ENCODE measurements at regions not wholly inside any gene's neighbourhood (a gene's known extent, or its start where the extent isn't known, plus 50 kb on each side); places are given as distances from the start of the nearest gene placed in this dataset.
"Not testable (repeated sequence)": the region's sequence is repeated elsewhere in the genome, so short reads cannot be mapped to it uniquely, and the experiment has no call there.

GRCh38 chr2:8435608-8436007 lies 246.2 kb upstream of the ID2 start:
- DNase-seq (ENCODE audit: low spot score in 2 of 2) = no peak
- in situ Hi-C loops (cut with MboI; ENCODE audit: low sequenced_read_pairs) = no loop called here
- H3K36me3 ChIP-seq (replicated peaks) = no peaks in the 10 kb centered on the region

GRCh38 chr2:8436585-8436984 lies 245.3 kb upstream of the ID2 start:
- no peaks in the 10 kb centered on the region for H3K36me3 ChIP-seq (replicated peaks)
- in situ Hi-C loops (cut with MboI; ENCODE audit: low sequenced_read_pairs) = no loop called here
- H3K27me3 ChIP-seq (ENCODE audit: low read depth) = no peaks in the 10 kb centered on the region
- DNase-seq (ENCODE audit: low spot score in 2 of 2) = no peak
- no peak overlapping the region for H3K4me3 ChIP-seq
- H3K4me1 ChIP-seq = no peaks in the 10 kb centered on the region
- H3K9me3 ChIP-seq = no peaks in the 10 kb centered on the region

More at GRCh38 chr2:8435608-8436007, 246.2 kb upstream of the ID2 start:
- H3K27me3 ChIP-seq (ENCODE audit: low read depth) = no peaks in the 10 kb centered on the region
- H3K4me3 ChIP-seq = no peak overlapping the region
- H3K9me3 ChIP-seq = no peaks in the 10 kb centered on the region
- H3K4me1 ChIP-seq = no peaks in the 10 kb centered on the region

DNA sequence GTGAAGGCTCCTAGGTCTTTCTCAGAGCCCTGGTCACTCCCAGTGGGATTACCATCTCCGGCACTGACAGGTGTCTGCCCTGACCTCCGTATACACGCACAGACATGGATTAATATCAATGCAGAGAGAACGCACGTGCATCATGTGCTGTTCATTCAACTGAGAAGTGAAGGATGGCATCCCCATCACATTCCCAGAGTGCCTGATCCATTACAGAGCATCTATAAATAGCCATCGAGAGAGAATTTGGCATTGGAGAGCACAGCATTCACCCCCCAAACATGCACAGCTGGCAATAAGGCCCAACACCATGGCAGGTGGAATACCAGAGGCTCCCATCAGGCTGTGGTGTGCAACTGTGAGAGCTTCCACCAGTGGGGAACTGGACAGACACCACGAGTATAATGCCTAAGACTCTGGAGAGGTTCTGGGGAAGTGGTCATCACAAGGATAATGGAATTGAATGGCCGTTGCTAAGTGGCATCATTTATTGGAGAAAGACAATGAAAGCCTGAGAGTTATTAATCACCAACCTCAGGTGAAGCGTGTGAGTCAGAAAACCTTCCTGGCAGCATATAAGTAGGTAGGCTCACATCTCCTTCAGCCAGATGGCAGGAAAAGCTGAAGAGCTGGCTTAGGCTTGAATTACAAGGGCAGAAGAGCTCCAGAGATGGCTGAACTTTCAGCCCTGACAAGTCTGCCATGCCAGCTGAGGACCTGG lies 244.5 kb upstream of the ID2 start:
- no peaks in the 10 kb centered on the region for H3K4me1 ChIP-seq
- no peaks in the 10 kb centered on the region for H3K27me3 ChIP-seq (ENCODE audit: low read depth)
- H3K9me3 ChIP-seq = no peaks in the 10 kb centered on the region
- in situ Hi-C loops (cut with MboI; ENCODE audit: low sequenced_read_pairs) = no loop called here
- DNase-seq (ENCODE audit: low spot score in 2 of 2) = no peak
- H3K36me3 ChIP-seq (replicated peaks) = no peaks in the 10 kb centered on the region
- H3K4me3 ChIP-seq = no peak overlapping the region

DNA sequence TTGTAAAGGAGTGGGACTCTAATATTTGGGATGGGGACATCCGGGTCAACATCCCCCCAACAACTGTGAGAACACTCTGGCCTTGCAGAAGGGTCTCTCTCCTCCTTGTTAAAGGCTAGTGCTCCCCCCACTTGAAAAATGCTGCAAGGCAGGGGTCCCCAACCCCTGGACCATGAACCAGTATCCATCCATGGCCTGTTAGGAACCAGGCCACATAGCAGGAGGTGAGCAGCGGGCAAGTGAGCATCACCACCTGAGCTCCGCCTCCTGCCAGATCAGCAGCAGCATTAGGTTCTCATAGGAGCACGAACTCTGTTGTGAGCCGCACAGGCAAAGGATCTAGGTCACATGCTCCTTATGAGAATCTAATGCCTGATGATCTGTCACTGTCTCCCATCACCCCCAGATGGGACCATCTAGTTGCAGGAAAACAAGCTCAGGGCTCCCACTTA lies 243.9 kb upstream of the ID2 start:
- Histone ChIP-seq H3K9me3 (no peaks in the 10 kb centered on the region), H3K4me3 (no peak overlapping the region), H3K27me3 (ENCODE audit: low read depth) (no peaks in the 10 kb centered on the region), H3K36me3 (replicated peaks) (no peaks in the 10 kb centered on the region), H3K4me1 (no peaks in the 10 kb centered on the region)
- DNase-seq (ENCODE audit: low spot score in 2 of 2) = no peak
- in situ Hi-C loops (cut with MboI; ENCODE audit: low sequenced_read_pairs) = no loop called here

GRCh38 chr2:8438476-8438875 lies 243.4 kb upstream of the ID2 start:
- no peak overlapping the region for H3K4me3 ChIP-seq
- H3K36me3 ChIP-seq (replicated peaks) = no peaks in the 10 kb centered on the region
- DNase-seq (ENCODE audit: low spot score in 2 of 2) = no peak
- no peaks in the 10 kb centered on the region for H3K9me3 ChIP-seq
- no peaks in the 10 kb centered on the region for H3K4me1 ChIP-seq
- H3K27me3 ChIP-seq (ENCODE audit: low read depth) = no peaks in the 10 kb centered on the region
- in situ Hi-C loops (cut with MboI; ENCODE audit: low sequenced_read_pairs) = no loop called here

GRCh38 chr2:8438996-8439395 lies 242.9 kb upstream of the ID2 start:
- no peak for DNase-seq (ENCODE audit: low spot score in 2 of 2)
- no peaks in the 10 kb centered on the region for H3K36me3 ChIP-seq (replicated peaks)

DNA sequence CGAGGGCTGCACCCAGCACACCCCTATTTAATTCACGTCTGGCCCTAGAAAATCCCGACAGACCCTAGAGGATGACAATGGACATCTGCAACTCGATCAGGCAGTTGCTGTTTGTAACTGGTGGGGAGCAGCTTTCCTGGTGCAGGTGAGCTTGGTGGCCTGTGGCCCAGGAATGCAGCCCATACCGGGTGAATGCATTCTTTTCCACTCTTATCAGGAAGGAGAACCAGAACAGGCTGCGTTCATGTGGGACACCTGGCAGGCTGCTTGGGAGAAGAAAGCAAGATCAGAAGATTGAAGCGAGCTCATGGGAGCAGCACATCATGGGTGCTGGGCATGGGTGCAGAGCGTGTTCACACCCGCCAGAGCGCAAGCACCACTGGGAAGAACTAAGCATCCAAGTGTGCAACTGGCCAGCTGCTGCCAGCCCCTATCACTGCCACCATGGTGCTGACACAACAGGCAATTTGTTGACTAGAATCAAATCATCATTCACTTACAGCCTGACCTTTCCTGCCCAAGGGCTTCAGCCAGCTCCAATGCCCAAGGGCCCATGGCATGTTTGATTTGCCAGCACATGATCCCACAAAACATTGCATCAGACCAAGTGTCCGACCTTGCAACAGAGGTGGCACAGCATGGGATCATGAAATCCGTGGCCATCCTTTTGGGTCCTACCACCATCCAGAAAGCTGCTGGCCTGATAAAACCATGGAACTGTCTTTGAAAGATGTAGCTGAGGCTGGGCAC lies 241.7 kb upstream of the ID2 start:
- in situ Hi-C loops (cut with MboI; ENCODE audit: low sequenced_read_pairs) = no loop called here
- Histone ChIP-seq H3K9me3 (no peaks in the 10 kb centered on the region), H3K27me3 (ENCODE audit: low read depth) (peaks cover 3% of the 10 kb centered on the region), H3K4me1 (no peaks in the 10 kb centered on the region), H3K36me3 (replicated peaks) (no peaks in the 10 kb centered on the region), H3K4me3 (no peak overlapping the region)
- DNase-seq (ENCODE audit: low spot score in 2 of 2) = no peak

More at GRCh38 chr2:8438996-8439395, 242.9 kb upstream of the ID2 start:
- Histone ChIP-seq H3K4me3 (no peak overlapping the region), H3K9me3 (no peaks in the 10 kb centered on the region), H3K4me1 (no peaks in the 10 kb centered on the region), H3K27me3 (ENCODE audit: low read depth) (no peaks in the 10 kb centered on the region; the same call in 1 of the 2 replicates)
- in situ Hi-C loops (cut with MboI; ENCODE audit: low sequenced_read_pairs) = no loop called here

GRCh38 chr2:8441371-8441770 lies 240.5 kb upstream of the ID2 start:
- Histone ChIP-seq H3K4me3 (no peak overlapping the region), H3K9me3 (no peaks in the 10 kb centered on the region), H3K27me3 (ENCODE audit: low read depth) (peaks cover 3% of the 10 kb centered on the region), H3K36me3 (replicated peaks) (no peaks in the 10 kb centered on the region), H3K4me1 (no peaks in the 10 kb centered on the region)
- no peak for DNase-seq (ENCODE audit: low spot score in 2 of 2)
- in situ Hi-C loops (cut with MboI; ENCODE audit: low sequenced_read_pairs) = no loop called here

- no peak for DNase-seq (ENCODE audit: low spot score in 2 of 2)
- Histone ChIP-seq H3K27me3 (ENCODE audit: low read depth) (peaks cover 3% of the 10 kb centered on the region), H3K36me3 (replicated peaks) (no peaks in the 10 kb centered on the region), H3K4me3 (no peak overlapping the region), H3K9me3 (no peaks in the 10 kb centered on the region), H3K4me1 (no peaks in the 10 kb centered on the region)
- in situ Hi-C loops (cut with MboI; ENCODE audit: low sequenced_read_pairs) = no loop called here
Observed at GRCh38 chr2:8441986-8442385, 239.9 kb upstream of the ID2 start.

- no peak for DNase-seq (ENCODE audit: low spot score in 2 of 2)
- in situ Hi-C loops (cut with MboI; ENCODE audit: low sequenced_read_pairs) = no loop called here
- no peaks in the 10 kb centered on the region for H3K4me1 ChIP-seq
Observed at GRCh38 chr2:8442833-8443486, 238.9 kb upstream of the ID2 start.

GRCh38 chr2:8445580-8445979 lies 236.3 kb upstream of the ID2 start:
- Histone ChIP-seq H3K4me1 (no peaks in the 10 kb centered on the region), H3K27me3 (ENCODE audit: low read depth) (peaks cover 3% of the 10 kb centered on the region), H3K36me3 (replicated peaks) (no peaks in the 10 kb centered on the region), H3K9me3 (no peaks in the 10 kb centered on the region), H3K4me3 (no peak overlapping the region)
- no peak for DNase-seq (ENCODE audit: low spot score in 2 of 2)
- in situ Hi-C loops (cut with MboI; ENCODE audit: low sequenced_read_pairs) = no loop called here

More at GRCh38 chr2:8442833-8443486, 238.9 kb upstream of the ID2 start:
- H3K36me3 ChIP-seq (replicated peaks) = no peaks in the 10 kb centered on the region
- H3K4me3 ChIP-seq = no peak overlapping the region
- peaks cover 3% of the 10 kb centered on the region for H3K27me3 ChIP-seq (ENCODE audit: low read depth)
- no peaks in the 10 kb centered on the region for H3K9me3 ChIP-seq

- H3K36me3 ChIP-seq (replicated peaks); in situ Hi-C loops (cut with MboI; ENCODE audit: low sequenced_read_pairs); H3K9me3 ChIP-seq; H3K27me3 ChIP-seq (ENCODE audit: low read depth); H3K4me1 ChIP-seq; DNase-seq (ENCODE audit: low spot score in 2 of 2); H3K4me3 ChIP-seq: not testable (repeated sequence)
Observed at GRCh38 chr2:8446751-8447150, 235.1 kb upstream of the ID2 start.

- Histone ChIP-seq H3K4me3 (no peak overlapping the region), H3K9me3 (no peaks in the 10 kb centered on the region), H3K4me1 (no peaks in the 10 kb centered on the region), H3K27me3 (ENCODE audit: low read depth) (peaks cover 3% of the 10 kb centered on the region), H3K36me3 (replicated peaks) (no peaks in the 10 kb centered on the region)
- in situ Hi-C loops (cut with MboI; ENCODE audit: low sequenced_read_pairs) = no loop called here
- no peak for DNase-seq (ENCODE audit: low spot score in 2 of 2)
Observed at GRCh38 chr2:8447610-8448221, 234.1 kb upstream of the ID2 start.

Measured in HAP-1 (cell line).